Stimulated activated effector memory CD8-positive, alpha-beta T cell treated with anti-CD3 and anti-CD28 coated beads, Interleukin-12 subunit alpha, Interleukin-12 subunit beta, amount 100 ng/mL, for 72 hours (primary cell): ENCODE measurements at regions not wholly inside any gene's neighbourhood (a gene's known extent, or its start where the extent isn't known, plus 50 kb on each side); places are given as distances from the start of the nearest gene placed in this dataset.

Experiments used
- ATAC-seq: fragments of 150-1000 bp; cut with Tn5 transposase; 2 replicates; pipeline ENCODE4 v1.10.0; 2021
- DNase-seq, 2 donors: peaks; one replicate each; pipeline ENCODE4 v3.0.0; 2021 to 2022; ENCODE audit warnings: low spot score in 2 of 2
- H3K27ac Mint-ChIP-seq: one replicate; pipeline ENCODE4 v1.8.0; 2022; ENCODE audit warnings: mild to moderate bottlenecking, mixed read lengths
- H3K36me3 Mint-ChIP-seq: one replicate; pipeline ENCODE4 v1.8.0; 2022; ENCODE audit warnings: mild to moderate bottlenecking, mixed read lengths
- H3K4me1 Mint-ChIP-seq: one replicate; pipeline ENCODE4 v1.8.0; 2022; ENCODE audit warnings: mixed read lengths
- H3K4me3 Mint-ChIP-seq: one replicate; pipeline ENCODE4 v1.8.0; 2022; ENCODE audit warnings: mild to moderate bottlenecking, mixed read lengths
- H3K9me3 Mint-ChIP-seq: one replicate; pipeline ENCODE4 v1.8.0; 2022; ENCODE audit warnings: mixed read lengths

GRCh38 chr7:67588631-67589030, 592.0 kb downstream of the TYW1 start:
- no peak for ATAC-seq
- no peak for DNase-seq
- H3K27ac Mint-ChIP-seq = no peak overlapping the region

GRCh38 chr7:67589183-67589582, 592.5 kb downstream of the TYW1 start:
- no peak overlapping the region for H3K27ac Mint-ChIP-seq
- no peak for ATAC-seq
- no peak overlapping the region for H3K4me3 Mint-ChIP-seq
- H3K36me3 Mint-ChIP-seq = no peaks in the 10 kb centered on the region
- no peaks in the 10 kb centered on the region for H3K4me1 Mint-ChIP-seq
- DNase-seq = no peak
- H3K9me3 Mint-ChIP-seq = peaks cover 3% of the 10 kb centered on the region

More at GRCh38 chr7:67588631-67589030, 592.0 kb downstream of the TYW1 start:
- H3K4me1 Mint-ChIP-seq = no peaks in the 10 kb centered on the region
- peaks cover 3% of the 10 kb centered on the region for H3K9me3 Mint-ChIP-seq
- H3K36me3 Mint-ChIP-seq = no peaks in the 10 kb centered on the region
- H3K4me3 Mint-ChIP-seq = no peak overlapping the region

DNA sequence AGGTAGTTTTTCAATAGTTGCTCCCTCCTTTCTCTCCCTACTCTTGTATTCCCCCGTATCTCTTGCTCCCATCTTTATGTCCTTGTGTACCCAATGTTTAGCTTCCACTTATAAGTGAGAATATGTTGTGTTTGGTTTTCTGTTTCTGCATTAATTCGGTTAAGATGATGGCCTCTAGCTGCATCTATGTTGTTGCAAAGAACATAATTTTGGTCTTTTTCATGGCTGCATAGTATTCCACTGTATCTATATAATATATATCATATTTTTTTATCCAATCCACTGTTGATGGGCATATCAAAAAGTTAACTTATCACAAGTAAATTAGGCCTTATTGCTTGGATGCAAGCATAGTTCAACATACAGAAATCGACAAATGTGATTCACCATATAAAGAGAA, 594.0 kb downstream of the TYW1 start:
- H3K36me3 Mint-ChIP-seq = no peaks in the 10 kb centered on the region
- no peak overlapping the region for H3K4me3 Mint-ChIP-seq
- no peak overlapping the region for H3K27ac Mint-ChIP-seq
- H3K9me3 Mint-ChIP-seq = peaks cover 3% of the 10 kb centered on the region
- no peaks in the 10 kb centered on the region for H3K4me1 Mint-ChIP-seq
- no peak for ATAC-seq
- no peak for DNase-seq

GRCh38 chr7:67593794-67594193, 597.2 kb downstream of the TYW1 start:
- no peak overlapping the region for H3K27ac Mint-ChIP-seq
- H3K4me3 Mint-ChIP-seq = no peak overlapping the region
- H3K4me1 Mint-ChIP-seq = no peaks in the 10 kb centered on the region
- H3K36me3 Mint-ChIP-seq = no peaks in the 10 kb centered on the region
- ATAC-seq (no peak), DNase-seq (no peak)
- H3K9me3 Mint-ChIP-seq = peaks cover 3% of the 10 kb centered on the region

DNA sequence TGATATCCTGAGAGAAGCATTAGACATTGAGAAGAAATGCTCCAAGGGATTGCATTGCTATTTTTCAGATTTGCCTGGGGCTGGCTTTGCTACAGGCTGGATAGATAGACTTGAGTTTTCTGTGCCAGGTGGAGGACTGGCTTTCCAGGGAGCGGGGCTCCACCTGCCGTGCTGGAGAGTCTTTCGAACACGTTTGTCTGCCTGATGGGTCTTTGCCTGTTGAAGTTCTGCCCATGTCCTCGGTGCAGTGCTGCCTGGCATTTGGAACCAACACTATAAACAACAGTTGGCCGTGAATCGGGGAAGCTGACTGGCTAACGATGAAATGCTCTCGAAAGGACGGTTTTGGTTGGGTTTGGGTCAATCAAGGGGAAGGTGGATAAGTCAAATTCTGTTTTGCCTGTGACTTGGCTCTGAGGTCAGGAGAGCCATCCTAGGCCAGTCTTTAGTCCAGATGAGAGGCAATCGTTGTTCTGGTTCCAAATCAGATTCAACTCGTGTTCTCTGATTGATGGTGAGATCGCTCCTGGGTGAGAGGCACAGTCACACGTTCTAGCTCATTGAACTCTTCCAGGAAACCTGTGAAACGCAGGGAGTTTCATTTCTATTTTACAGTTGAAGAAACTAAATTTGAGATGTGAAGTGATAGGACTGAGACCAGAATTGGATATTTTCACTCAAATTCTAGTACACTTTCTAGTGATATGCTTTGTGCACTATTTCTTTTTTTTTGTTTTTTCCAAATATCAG, 599.0 kb downstream of the TYW1 start:
- Mint-ChIP-seq H3K4me1 (no peaks in the 10 kb centered on the region), H3K36me3 (no peaks in the 10 kb centered on the region), H3K9me3 (peaks cover under 1% of the 10 kb centered on the region), H3K4me3 (no peak overlapping the region), H3K27ac (no peak overlapping the region)
- DNase-seq (no peak), ATAC-seq (no peak)

- no peak for ATAC-seq
- H3K4me3 Mint-ChIP-seq = no peak overlapping the region
- no peak overlapping the region for H3K27ac Mint-ChIP-seq
- DNase-seq = no peak
- peaks cover 3% of the 10 kb centered on the region for H3K9me3 Mint-ChIP-seq
- no peaks in the 10 kb centered on the region for H3K4me1 Mint-ChIP-seq
- no peaks in the 10 kb centered on the region for H3K36me3 Mint-ChIP-seq
These were observed 600.5 kb downstream of the TYW1 start for GRCh38 chr7:67597161-67597560.

- no peak for DNase-seq
- no peak overlapping the region for H3K27ac Mint-ChIP-seq
- H3K4me3 Mint-ChIP-seq = no peak overlapping the region
- no peaks in the 10 kb centered on the region for H3K4me1 Mint-ChIP-seq
- no peaks in the 10 kb centered on the region for H3K36me3 Mint-ChIP-seq
- peaks cover 6% of the 10 kb centered on the region for H3K9me3 Mint-ChIP-seq
- no peak for ATAC-seq
These were observed 601.8 kb downstream of the TYW1 start for GRCh38 chr7:67598469-67598868.

DNA sequence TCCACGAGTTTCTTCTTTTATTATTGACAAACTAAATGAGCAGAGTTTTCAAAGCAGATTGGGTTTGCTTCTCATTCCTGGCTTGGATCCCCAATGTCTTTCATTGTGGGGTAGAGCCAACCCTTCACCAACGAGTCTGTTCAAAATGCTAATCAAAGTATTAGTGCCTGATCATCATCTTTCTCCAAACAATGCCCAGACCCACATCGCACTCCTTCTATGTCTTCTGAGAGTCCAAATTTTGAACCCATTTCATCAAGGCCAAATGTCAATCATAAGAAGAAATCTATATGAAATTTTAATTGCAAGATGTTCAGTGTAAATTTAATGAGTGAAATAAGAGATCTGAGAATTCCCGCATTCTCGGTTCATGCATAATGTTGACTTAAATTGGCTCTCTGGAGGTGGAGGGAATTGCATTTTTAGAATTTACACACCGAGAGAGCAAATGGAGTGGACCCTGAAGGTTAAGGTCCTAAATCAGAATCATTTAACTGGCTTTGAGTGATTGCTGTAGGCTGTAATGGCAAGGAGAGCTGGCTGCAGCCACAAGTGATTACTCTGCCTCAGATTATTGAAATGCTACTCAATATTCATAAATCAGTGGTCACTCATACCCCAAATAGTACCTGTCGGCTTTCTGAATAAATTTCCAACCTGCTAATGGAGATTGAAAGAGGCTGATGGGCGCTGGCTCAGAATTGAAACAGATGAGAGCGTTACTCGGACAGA, 602.9 kb downstream of the TYW1 start:
- DNase-seq (no peak), ATAC-seq (no peak)
- Mint-ChIP-seq H3K4me3 (no peak overlapping the region), H3K4me1 (no peaks in the 10 kb centered on the region), H3K9me3 (peaks cover 6% of the 10 kb centered on the region), H3K27ac (no peak overlapping the region), H3K36me3 (no peaks in the 10 kb centered on the region)

- H3K36me3 Mint-ChIP-seq = no peaks in the 10 kb centered on the region
- H3K9me3 Mint-ChIP-seq = peaks cover 10% of the 10 kb centered on the region
- ATAC-seq (no peak), DNase-seq (no peak)
- H3K27ac Mint-ChIP-seq = no peak overlapping the region
- H3K4me3 Mint-ChIP-seq = no peak overlapping the region
- no peaks in the 10 kb centered on the region for H3K4me1 Mint-ChIP-seq
These were observed 605.7 kb downstream of the TYW1 start for GRCh38 chr7:67602246-67602887.

DNA sequence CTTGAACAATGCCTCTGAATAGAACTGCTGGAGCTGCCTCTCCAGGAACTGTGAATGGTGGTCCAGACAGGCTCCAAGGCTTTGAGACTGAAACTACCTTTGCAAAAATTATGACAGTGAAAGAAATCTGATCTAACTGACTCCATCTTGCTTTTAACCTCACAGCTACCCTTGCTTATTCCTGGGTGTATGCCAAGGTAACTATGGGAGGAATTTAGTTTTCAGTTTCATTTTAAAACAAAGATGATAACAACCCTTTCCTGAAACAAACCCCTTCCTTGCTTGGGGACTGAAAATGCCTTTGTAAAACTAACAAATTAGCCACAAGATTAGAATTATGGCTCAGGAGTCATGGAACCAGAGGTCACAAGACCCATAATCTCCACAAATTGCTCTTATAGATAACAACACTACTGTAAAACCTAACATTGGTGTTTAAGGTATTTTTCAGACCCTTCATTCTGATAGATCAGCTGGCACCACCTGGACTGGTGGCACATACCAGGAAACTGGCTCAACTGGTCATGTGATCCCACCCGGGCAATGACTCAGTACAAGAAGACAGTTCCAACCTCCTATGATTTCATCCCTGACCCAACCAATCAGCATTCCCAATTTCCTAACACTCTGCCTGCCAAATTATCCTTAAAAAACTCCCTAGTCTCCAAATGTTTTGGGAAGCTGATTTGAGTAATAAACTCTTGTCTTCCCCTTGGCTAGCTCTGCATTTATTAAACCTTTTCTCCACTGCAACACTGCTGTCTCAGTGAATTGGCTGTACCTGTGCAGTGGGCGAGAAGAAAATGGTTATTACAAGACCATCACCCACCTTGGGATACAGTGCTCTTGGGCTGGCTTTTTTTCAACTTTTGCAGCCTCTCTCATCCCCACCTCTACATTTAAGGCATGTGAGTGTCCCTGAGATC, 608.1 kb downstream of the TYW1 start:
- Mint-ChIP-seq H3K9me3 (peaks cover 14% of the 10 kb centered on the region), H3K4me3 (no peak overlapping the region), H3K27ac (no peak overlapping the region), H3K4me1 (no peaks in the 10 kb centered on the region), H3K36me3 (no peaks in the 10 kb centered on the region)
- DNase-seq = no peak
- ATAC-seq = no peak

- no peak for DNase-seq
- no peak for ATAC-seq
- Mint-ChIP-seq H3K4me1 (no peaks in the 10 kb centered on the region), H3K27ac (no peak overlapping the region), H3K36me3 (no peaks in the 10 kb centered on the region), H3K9me3 (peaks cover 12% of the 10 kb centered on the region), H3K4me3 (no peak overlapping the region)
These were observed 612.2 kb downstream of the TYW1 start for GRCh38 chr7:67608806-67609205.

GRCh38 chr7:67610897-67611296, 614.3 kb downstream of the TYW1 start:
- Mint-ChIP-seq H3K4me1 (no peaks in the 10 kb centered on the region), H3K27ac (no peak overlapping the region), H3K4me3 (no peak overlapping the region), H3K36me3 (no peaks in the 10 kb centered on the region), H3K9me3 (peaks cover 16% of the 10 kb centered on the region)
- ATAC-seq = no peak
- DNase-seq = no peak

- H3K27ac Mint-ChIP-seq = no peak overlapping the region
- ATAC-seq = no peak
- H3K36me3 Mint-ChIP-seq = no peaks in the 10 kb centered on the region
- peaks cover 8% of the 10 kb centered on the region for H3K9me3 Mint-ChIP-seq
- no peak overlapping the region for H3K4me3 Mint-ChIP-seq
- no peak for DNase-seq
- H3K4me1 Mint-ChIP-seq = no peaks in the 10 kb centered on the region
These were observed 618.2 kb downstream of the TYW1 start for GRCh38 chr7:67614843-67615242.

DNA sequence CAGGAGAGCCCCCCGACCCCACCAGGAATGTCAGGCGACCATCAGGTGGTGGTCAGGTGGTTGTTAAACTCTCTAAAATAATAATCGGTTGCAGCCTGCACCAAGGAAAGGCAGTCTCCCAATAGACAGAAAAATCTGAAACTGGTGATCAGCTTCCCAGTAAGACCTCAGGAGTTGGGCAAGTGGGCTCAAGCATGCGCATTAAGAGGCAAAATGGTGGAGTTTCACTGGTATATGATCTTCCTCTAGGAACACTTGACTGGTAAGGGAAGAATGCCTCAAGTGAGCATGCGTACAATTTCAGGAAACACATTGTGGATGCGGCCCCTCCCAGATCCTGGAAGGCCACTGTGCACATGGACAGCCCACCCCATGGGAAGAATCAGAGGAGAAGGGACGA, 619.9 kb downstream of the TYW1 start:
- Mint-ChIP-seq H3K36me3 (no peaks in the 10 kb centered on the region), H3K27ac (no peak overlapping the region)
- no peak for DNase-seq

GRCh38 chr7:67618556-67619162, 622.0 kb downstream of the TYW1 start:
- no peak for ATAC-seq
- peaks cover 3% of the 10 kb centered on the region for H3K9me3 Mint-ChIP-seq
- H3K4me1 Mint-ChIP-seq = no peaks in the 10 kb centered on the region
- no peak overlapping the region for H3K27ac Mint-ChIP-seq
- no peaks in the 10 kb centered on the region for H3K36me3 Mint-ChIP-seq
- no peak overlapping the region for H3K4me3 Mint-ChIP-seq
- DNase-seq = no peak

More for the DNA sequence above, 619.9 kb downstream of the TYW1 start:
- Mint-ChIP-seq H3K9me3 (peaks cover 8% of the 10 kb centered on the region), H3K4me1 (no peaks in the 10 kb centered on the region), H3K4me3 (no peak overlapping the region)
- ATAC-seq = no peak
